GM12872 (cell line): ENCODE measurements at regions not wholly inside any gene's neighbourhood (a gene's known extent, or its start where the extent isn't known, plus 50 kb on each side); places are given as distances from the start of the nearest gene placed in this dataset.

Source experiments
- CTCF ChIP-seq: IDR thresholded peaks from 3 replicates; pipeline ENCODE4 v1.5.1; 2011; ENCODE audit warnings: low read depth, mild to moderate bottlenecking, low read length, moderate library complexity; ENCODE audit not compliant: insufficient read depth

DNA sequence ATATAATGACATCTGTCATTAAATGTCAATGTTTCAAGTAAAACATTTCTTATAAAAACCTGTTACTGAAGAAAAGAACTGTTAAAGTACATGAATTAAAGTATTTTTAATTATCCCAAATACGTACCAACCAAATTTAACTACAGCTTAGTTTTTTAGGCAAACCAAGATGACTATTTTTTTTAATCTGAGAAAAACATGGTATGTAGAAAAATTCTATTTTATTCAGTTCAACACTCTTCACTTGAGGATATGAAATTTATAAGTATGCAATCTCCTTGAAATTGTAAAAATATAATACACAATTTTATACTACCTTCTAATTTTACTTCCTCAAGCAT lies 75.3 kb upstream of the IFNE start:
- no peak for TF ChIP-seq CTCF

DNA sequence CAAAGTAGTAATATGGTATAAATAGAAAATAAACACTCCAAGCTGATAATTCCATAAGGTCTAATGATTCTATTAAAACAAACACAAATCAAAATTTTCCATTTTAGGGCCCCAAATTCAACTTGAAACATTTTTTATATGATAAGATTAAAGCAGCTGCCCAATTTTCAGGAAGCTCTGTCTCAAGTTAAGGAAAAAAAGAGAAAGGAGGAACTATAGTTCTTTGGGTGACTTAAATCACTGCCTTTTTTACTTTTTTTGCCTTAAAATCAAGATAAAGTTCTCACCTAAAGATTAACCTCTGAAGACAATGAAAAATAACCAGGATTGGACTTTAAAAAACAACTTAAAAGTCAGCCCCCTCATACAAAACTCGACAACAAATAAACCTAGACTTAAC lies 76.0 kb upstream of the IFNE start:
- no peak for TF ChIP-seq CTCF

DNA sequence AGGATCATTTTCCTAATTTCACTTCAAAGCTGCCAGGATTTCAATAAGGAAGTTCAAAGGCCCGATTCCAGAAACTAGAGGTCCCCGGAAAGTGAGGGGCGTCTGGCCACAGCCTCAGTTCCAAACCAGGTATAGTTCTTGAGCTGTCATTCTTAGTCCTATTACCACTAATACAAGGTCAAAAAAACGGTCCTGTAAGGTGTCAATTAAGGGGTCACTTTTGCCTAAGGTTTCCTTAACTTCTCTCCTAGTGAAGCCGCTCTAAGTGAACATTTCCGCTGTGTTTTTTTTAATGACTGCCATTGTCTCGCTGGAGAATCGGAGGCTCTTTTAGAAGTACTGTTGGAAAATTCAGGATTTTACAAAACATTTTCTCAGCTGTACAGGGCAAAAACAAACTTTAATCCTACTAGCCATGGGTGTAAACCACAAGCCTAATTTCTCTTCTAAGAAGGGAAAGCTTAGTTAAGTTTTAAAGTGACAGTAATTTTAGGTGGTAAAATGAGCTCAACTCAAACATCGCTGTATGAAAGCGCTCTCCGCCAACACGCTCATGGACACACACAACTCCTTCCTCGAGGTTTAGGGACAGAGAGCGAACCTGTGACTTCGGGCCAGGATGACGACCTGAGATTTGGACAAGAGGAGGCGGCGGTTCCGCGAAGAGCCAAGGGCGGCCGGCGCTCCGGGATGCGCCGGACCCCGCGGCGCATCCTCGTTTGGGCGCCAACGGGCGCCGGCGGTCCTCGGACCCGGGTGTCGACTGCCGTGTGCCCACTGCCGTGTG lies 76.7 kb upstream of the IFNE start:
- no peak for TF ChIP-seq CTCF

GRCh38 chr9:21559402-21560280 lies 77.5 kb upstream of the IFNE start:
- TF ChIP-seq CTCF: no peak

DNA sequence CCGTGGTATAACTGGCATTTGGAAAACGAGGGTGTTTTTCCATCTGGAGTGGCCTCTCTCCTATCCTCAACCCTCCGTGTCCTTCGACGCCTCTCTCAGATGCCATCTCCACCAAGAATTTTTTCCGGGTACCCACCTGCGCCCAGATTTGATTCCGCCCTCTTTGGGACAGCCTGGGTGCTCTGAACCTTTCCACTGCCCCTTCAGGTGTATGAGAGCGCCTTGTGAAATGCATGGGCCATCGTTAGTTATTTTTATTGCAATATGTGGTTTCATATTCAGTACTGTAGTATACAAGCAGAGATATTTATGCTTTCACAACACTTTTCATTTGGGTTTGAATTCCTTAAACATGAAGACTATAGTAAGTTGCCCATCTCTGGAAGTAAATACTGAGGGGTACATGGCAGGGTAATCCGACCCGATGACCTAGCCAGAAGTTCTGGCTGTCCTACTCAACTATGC lies 78.2 kb upstream of the IFNE start:
- TF ChIP-seq CTCF: no peak

DNA sequence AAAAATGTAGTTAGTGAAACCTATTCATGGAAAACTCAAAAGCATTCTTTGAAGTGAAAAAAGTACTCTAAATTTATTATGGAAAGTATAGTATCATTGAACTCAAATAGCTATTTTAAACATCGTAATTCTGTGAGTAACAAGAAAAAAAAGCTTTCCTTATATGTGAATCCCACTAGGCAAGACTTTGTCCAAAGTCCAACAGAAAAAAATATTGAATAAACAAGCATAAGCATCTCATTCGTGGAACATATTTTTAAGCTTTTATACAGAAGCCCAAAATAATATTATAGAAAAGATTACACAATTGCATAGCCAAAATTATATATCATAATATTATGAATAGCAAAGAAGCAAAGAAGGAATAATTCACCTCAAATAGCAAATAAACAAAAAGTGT lies 79.4 kb upstream of the IFNE start:
- TF ChIP-seq CTCF: no peak

DNA sequence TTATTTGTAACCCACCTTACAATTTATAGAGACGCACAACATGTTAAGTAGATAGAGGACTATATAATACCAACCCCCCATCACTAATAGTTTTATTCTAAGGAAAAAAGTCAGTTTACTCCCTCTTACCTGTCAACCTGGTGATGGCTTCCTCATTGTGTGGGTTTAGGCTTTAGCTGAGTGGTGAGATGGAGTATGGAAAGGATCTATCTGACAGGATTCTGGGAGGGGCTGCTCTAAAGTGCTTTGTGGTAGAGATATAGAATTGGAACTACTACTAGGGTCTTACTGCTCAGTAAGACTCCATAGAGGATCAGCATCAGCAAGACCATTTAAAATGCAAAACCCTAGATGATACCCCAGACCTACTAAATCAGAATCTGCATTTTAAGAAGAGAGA lies 82.1 kb upstream of the IFNE start:
- no peak for TF ChIP-seq CTCF
